ENCODE measurements at regions not wholly inside any gene's neighbourhood (a gene's known extent, or its start where the extent isn't known, plus 50 kb on each side); places are given as distances from the start of the nearest gene placed in this dataset.

DNA sequence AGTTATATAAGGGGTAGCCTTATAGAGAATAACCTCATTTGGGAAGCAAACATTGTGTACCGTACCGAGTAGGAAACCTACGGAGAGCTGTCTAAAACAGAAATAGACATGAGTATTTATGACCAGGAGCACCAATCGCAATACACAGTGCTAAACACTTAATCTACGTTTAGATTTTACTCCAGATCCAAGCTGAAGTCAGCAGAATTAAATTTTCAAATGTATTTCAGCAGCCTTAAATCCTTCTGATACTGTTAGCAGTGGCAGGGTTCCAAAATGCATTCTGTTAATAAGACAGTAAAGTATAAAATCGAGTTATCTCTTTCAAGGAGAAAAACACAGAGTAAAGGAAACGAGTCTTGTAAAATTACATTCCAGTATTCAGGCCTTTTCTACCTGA lies 118.1 kb upstream of the ZNF521 start:
- no peak for DNase-seq

DNA sequence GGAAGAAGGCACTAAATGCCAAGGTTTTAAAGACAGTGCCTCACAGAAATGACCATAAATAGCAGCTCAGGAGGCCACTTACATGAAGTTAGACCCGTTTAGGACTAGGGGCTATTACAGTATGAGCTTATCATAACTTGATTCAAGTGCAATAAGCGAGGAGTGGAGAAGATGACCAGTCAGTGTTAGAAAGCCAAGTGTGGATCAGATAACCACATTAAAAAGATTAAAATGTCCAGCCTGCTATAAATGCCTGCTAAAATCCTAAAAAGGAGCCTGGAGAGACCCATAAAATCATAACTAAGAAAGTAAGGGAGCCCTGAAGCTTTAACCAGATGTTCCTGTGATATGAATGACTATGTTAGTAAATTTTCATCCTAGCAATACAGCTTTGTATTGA lies 117.5 kb upstream of the ZNF521 start:
- DNase-seq: no peak

DNA sequence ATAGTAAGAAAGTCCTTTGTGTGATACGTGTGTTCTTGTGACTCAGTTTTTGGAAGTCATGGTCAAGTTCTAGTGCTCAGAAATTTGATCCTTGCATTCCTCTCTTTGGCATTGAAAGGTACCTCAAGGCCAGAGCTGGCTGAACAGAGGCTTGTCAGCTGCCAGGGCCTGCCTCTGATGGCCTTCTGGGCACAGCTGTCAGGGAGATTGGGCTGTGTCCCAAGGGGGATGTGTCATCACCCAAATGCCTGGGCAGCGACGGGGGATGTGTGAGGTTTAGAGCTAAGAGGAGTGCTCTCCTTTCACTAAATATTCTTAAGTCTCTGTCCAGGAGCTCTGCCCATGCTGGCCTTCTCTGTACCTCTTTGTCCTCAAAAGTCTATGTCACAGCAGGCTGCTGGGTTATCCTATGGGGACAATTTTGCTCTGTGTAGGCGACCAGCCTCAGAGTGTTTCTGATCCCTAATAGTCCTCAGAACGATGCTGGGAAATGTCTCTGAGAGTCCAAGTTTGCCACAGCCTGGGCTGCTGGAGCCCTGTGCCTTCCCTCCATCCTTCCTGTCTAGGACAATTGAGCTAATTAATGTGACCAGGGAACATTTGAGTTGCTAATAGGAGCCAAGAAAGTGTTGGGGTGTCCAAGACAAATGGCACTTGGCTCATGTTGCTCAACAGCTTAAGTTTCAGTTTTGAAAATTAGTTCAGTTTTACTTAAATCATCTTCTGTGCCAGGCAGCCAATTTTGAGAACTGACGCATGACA lies 115.4 kb upstream of the ZNF521 start:
- peak; percentile 1 for DNase-seq

DNA sequence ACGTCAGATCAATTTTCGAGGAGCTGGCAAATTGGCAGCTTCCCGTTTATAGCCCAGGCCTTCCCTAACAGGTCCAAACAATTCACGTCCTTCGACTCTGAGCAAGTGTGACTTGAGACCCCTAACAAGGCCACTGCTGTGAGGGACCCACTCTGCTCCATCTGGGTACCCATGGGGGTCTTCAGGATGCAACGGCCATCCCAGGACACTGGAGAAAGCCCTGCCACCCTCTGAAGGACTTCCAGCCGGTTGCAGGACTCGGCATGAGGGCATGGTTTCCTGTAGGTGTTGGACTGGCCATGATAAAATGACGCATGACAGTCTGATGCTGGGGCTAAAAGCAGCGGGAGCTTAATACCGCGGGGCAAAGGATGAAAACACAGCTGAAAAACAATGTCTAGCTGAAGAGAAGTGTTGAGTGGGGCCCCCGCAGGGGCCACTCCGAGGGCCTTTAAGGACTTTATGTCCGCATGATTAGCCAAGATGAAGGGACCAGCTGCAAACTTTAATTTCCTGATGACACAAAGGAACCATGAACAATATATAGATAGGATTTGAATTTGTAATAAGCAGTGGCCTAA lies 113.3 kb upstream of the ZNF521 start:
- no peak for DNase-seq

DNA sequence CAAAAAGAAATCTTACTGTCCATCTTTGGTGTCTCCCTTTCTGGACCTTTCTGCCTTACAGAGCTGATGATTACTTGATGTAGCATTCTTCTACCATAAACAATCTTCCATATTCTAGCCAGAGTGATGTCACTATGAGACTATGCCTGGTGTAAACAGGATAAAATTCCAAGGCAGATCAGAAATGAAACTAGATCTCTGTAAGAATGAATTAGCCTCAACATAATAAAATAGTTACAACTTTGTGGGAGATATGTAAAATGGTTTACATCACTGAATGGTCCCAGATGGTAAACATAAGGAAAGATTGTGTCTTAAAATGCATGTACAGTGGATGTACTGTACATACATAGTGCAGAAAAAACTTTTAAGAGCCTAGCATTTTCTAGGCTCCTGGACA lies 112.3 kb upstream of the ZNF521 start:
- DNase-seq: no peak

DNA sequence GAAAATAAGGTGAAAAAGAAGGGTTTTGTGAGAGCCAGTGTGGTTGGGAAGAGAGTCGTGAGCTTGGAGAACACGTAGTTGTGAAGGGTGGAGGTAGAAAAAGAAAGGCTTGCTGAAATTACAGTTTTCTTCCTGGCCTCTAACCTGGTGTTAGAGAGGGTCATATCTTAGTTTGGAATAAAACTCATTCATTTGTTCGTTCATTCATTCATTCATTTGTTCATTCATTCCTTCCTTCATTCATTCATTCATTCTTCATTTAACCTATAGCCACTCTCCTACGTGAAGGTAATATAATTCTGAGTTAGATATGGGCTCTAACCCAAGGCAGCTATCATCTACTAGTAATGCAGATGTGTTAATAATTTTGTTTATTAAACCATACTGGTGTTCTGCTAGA lies 111.8 kb upstream of the ZNF521 start:
- DNase-seq: no peak

DNA sequence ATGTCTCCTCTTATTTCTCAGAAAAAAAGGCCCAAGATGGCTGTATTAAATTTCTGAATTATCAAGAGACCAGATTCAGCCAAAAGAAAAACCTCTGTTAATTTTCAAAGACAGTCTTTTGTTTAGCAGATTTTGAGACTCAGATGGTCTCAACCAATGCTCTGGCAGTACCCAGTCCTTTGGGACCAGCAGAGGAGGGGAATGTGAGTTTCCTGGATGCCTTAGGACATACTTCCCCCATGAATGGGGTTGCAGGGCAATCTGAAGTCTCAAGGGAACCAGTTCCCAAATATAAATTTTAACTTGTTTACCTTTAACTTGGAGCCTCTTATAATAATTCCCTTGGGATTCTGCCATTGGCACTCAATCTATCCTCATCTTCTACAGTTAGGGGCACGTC lies 107.8 kb upstream of the ZNF521 start:
- DNase-seq: no peak

DNA sequence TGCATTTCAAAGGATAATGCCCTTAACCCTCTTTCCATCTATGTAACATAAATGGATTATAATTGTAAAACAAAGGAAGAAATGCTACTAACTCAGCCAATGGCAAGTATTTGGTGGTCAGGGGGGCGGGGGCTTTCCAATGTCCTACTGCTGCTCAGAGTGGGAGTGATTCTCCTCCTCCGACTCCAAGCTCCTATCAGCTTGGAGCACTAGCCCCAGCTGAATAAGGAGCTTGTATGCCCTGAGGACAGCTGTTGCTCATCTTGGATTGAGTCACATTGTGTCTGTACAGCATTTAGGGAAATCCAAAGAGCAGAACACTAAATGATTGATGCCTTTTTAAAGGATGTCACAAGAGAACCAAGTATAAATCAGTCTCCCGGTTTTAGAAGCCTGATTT lies 105.6 kb upstream of the ZNF521 start:
- DNase-seq: no peak

DNA sequence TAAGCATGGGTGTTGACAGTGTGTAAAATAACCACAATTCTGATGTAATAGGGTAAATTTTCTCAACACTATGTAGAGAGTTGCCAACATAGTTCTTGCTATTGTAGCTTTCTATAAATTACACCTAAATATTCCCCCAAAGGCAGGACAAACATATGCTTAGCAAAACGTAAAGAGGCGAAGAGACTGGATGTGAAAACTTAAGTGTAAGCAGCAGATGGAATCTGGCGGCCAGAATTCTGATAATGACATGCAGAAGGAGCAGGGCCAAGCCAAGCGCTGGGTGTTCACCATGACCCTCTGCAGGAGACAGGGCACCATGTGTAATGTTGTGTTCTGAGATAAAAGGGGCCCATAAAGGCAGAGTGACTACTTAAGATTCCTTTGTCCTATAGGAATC lies 105.2 kb upstream of the ZNF521 start:
- DNase-seq: no peak

DNA sequence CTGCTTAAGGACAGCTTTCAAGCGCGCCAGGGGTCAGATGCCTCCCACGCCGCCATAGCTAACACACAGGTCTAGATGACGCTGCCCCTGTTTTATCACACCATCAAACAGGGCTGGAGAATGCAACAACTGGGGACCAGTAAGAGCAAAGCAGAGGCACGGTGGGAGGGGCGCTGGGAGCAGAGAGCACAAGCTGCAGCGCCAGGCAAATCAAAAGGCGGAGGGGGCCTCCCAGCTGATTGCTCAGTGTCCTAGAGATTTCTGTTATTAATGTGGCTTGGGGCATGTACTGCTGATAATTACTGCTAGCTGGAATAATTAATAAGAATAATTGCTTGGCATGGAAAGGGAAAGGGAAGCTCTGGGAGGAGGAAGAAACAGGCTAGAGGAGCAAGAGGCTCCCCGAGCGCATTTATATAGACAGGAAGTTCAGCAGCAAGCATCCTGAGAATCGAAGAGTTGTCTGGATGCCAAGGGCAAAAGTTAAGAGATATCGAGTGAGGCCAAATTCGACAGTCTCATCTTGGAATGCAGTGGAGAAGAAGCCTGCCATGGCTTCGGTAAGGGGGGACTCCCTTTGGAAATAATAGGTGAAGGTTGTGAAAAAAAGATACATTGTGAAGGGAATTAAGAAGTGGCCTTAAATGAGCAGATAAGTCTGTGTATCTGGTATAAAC lies 104.5 kb upstream of the ZNF521 start:
- no peak for DNase-seq

DNA sequence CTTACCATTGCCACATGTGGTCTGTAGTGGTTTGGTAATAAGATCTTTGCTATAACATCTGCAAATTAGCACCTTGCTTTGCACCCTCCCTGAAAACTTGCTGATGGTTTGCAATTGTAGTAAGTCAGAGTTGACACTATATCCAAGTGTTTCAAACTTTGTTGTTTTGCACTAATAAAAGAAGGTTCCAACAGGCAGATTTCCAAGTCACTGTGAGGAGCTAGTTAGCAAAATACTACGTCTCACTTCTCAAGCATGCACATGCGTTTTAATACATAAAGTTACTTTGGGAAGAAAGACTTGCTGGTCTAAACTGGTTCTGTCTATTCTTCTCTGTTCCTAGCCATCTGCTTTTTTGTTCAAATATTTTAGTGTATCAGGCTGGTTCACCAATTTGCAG lies 103.7 kb upstream of the ZNF521 start:
- DNase-seq: no peak

DNA sequence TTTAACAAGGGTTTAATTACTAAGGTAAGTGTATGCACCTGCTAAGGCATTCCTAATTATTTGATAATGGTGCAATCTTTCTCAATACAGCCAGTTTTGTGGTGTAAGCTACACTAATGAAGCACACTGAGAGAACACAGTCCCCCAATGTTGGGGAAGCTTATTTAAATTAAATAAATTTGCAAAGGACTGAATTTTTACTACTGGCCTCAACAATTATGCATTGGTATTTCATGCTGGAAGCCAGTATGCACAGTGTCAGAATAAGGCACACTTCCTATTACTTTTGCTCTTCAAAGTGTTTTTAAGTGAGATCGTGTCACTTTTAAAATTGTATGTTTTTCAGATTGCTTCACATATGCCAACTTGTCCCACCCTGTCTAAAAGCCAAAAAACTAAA lies 103.2 kb upstream of the ZNF521 start:
- DNase-seq: no peak

DNA sequence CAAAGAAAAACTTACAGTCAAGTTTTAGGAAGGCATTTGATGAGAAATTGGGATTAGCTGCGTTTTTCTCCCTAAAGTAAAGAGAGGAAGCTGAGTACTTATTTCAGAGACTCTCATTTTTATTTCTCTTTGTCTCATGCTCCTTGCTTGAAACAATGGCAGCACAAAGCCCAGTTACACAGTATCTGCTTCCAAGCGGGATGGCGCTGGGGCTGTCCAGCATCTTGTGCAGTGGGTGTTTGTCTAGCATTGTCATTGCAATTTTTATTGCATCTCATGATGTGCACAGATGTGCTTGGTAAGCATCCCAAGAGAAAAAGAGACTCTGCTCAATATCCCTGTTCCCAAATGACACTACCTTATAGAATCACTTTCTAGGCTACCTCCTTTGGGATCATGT lies 102.8 kb upstream of the ZNF521 start:
- DNase-seq: no peak

DNA sequence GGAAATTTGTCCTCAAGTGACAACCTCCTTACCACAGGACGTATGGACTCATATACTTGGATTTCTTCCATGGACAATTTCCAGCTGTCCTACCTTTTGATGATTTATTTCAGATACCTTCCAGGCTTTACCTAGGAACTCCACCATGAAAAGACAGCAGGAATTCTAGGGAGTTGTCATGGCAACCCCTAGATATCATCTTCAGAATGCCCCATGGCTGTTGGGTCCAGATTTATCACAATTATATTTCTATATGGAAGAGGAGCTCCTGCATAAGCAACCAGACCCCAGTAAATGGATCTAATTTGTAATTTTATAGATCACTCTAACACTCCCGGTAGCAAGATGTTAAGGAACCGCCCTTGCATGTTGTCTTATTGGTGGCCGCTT lies 102.3 kb upstream of the ZNF521 start:
- DNase-seq: no peak

DNA sequence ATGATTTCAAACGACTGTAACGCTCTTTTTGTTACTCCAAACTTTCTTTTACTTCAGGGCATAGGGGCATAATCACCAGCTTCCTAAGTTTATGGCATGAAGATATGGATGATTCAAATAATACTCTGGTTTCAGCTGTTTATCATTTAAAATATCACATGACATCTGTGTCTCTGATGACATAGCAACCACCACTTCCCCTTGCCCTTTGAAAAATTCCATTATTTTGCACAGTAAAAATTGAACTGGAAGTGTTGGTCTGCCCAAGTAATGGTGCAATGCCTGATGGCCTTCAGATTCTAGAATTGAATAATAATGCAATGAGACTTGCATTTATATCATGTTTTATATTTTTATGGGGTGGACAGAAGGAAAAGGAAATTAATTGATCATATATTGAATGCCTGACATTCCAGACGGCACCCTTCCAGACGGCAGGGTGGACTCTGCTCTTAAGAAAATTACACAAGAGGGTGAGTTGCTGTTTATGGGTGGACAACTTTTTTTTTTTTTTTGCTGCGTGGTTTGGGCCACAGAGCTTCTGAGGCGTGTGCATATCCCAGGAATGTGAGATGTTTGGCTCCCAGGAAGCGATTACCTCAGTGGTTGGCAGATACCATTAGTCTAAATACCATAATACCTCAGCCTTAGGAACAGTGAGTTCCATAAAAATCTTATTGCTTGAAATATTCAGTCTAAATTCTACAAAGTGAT lies 101.7 kb upstream of the ZNF521 start:
- DNase-seq: no peak

DNA sequence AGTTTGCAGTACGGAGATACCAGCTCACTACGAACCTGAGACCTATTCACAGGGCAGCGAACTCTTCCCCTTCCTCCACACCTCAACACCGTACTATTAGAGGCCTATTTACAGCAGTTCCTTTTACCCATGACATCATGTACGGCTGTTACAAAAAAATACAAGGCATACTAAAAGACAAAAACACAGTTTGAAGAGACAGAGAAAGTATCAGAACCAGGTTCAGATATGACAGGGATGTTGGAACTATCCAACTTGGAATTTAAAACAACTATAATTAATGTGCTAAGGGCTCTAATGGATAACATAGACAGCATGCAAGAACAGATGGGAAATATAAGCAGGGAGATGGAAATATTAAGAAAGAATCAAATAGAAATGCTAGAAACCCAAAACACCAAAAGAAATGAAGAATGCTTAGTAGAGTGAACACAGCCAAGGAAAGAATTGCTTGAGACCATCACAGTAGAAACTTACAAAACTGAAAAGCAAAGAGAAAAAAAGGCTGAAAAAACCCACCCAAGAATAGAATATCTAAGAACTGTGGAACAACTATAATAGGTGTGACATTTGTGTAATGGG lies 99.2 kb upstream of the ZNF521 start:
- no peak for DNase-seq

DNA sequence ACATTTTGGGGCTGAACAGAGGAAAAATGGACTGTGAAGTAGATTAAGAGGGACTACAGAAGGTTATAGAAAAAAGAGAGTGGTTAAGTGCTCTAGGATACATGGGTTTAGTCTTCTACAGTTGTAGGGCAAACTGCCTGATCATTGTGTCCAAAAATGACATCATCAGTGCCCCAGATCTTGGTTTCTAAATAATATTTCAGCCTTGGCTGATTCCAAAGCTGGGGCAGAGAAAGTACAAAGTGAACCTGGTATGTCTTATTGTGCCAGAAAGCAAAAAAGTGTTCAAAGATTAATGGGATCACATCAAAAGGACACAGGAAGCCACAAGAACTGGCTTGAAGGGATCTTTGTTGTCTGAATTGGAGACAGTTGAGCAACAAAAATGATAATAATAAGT lies 97.1 kb upstream of the ZNF521 start:
- DNase-seq: no peak

DNA sequence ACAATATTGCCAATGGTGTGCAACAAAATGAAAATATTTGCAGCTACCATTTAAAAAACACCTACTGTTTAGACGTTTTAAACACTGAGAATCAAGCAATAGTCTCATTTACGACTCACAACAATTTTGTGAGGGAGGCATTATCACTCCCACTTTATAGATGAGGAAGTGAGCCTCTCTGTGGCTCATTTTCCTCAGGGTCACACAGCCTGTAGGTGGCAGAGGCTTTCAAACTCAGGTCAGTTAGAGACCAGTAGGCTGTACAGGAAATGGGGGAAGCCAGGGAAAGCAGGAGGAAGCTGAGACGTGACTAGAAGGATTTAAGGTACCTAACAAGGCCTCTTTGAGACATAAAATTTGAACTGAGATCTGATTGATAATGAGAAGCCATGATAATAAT lies 95.0 kb upstream of the ZNF521 start:
- DNase-seq: no peak

DNA sequence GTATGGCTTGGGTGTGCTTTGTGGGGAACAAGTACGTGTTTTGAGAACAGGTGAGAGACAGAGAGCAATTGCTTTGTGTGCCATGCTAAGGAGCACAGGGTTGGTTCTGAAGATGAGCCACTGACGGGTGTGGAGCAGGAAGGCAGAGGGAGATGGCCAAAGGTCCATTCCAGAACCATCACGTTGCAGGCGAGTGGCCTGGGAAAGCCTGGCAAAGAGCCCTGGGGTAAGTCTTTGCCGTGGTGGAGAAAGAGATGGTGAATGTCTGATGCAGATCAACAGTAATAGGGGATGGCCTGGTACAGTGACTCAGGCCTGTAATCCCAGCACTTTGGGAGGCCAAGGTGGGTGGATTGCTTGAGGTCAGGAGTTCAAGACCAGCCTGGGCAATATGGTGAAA lies 93.5 kb upstream of the ZNF521 start:
- no peak for DNase-seq

DNA sequence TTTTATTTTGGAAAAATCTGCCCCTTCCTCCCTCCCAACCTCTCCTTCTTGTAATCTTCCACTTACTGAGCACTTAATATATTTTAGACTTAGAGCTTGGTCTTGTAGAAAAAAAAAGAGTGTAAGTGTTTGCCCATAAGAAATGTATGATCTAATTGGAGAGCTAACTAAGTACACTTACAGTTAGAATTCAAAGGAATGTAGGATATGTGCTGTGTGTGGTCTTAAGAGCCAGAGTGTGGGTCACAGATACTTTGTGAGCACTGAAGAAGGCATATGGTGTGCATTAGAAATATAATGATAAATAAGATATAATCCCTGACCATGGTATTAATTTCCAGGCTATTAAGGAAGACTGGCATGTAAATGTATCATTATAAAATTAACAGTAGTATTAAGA lies 91.8 kb upstream of the ZNF521 start:
- DNase-seq: no peak

DNA sequence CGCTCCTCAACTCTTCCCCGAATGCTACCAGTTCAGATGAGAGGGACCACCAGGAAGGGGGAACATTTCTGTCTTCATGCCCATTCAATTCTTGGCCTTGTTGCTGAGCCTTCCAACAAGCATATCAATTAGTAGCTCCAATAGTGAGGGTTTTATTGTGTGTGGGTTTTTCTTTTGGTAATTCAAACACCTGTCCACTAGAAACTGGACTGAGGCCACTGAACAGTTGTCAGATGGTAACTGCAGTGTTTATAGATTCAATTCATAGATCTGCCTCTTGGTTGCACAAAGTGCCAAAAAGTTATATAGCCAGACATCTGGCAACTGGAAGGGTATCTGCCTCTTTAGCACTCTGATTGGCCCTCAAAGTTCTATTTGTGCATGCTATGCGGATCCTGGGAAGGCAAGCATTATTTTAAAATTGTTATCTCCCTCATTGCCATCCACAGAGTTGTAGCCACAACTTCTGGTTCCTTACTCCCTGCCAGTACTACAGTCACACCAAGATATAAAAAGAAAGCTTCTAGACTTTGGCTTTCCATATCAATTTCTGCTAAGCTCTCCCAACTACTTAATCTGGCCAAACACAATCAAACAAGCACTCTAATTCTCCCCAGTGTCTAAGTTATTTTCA lies 83.3 kb upstream of the ZNF521 start:
- DNase-seq: no peak

DNA sequence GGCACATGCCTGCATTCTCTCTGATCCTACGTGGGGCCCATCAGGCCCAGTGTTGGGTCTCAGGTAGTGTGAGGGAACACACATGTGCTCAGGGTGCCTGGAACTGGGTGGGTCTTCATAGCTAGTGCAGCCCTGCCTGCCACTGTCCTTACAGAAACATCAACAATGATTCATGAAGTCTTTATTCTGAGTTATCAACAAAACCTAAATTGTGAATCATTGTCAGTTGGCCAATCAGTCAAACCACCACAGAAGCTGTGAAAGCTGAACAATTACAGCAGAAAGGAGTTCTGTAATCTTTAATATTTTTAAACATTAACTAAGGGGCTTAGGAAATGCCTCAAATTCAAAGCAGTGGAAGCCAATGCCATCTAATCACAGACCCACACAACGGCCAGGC lies 82.8 kb upstream of the ZNF521 start:
- DNase-seq: no peak

DNA sequence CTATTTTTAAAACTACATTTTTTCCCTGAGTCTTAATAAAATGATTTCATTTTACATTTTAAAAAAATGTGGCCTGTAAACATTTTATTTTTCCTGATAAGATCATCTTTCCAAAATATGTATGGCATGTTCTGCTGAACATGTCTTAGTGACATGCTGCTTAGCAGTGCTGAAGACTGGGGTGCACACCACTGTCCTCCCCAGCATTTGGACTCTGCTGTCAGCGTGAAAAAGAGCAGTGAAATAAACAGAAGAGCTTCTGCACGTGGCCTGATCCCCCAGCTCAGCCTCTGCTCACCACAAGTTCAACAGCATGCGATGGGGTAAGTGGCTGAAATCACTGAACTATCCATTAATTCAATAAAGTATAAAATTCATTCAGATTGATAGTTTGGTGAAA lies 81.6 kb upstream of the ZNF521 start:
- no peak for DNase-seq

All from NCI-H1694 (cell line).